GM12865 (cell line): ENCODE measurements at regions not wholly inside any gene's neighbourhood (a gene's known extent, or its start where the extent isn't known, plus 50 kb on each side); places are given as distances from the start of the nearest gene placed in this dataset.

Experiments
- DNase-seq: peaks from one replicate; pipeline ENCODE4 v3.0.0; 2010; ENCODE audit warnings: low read depth
- H3K4me3 ChIP-seq: 2 replicates; pipeline ENCODE4 v1.5.1; 2011; ENCODE audit warnings: mild to moderate bottlenecking, low read depth, low read length, control low read depth
- TF ChIP-seq, protein P1 (sequence below): IDR thresholded peaks from 2 replicates; pipeline ENCODE4 v1.5.1; 2011; ENCODE audit warnings: low read length, control low read depth, low read depth, inconsistent platforms; ENCODE audit not compliant: insufficient read depth; ENCODE audit errors: missing control alignments

DNA sequence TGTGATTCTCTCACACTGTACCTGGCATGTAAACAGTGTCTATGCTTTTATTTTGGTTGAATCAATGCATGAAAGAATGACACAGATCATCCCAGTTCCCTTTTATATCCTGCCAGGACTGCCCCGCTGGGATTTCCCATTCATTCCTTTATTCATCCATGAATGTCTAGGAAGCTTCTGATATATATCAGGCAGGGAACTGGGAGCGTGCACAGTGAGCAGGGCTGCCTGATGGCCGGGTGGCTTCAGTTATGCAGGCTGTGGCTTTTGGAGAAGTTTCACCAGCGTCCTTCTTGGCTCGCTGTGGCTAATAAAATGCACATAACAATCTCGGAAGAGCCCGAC lies 789.0 kb downstream of the TBC1D22A start:
- no peak for DNase-seq
- TF ChIP-seq, protein P1, sequence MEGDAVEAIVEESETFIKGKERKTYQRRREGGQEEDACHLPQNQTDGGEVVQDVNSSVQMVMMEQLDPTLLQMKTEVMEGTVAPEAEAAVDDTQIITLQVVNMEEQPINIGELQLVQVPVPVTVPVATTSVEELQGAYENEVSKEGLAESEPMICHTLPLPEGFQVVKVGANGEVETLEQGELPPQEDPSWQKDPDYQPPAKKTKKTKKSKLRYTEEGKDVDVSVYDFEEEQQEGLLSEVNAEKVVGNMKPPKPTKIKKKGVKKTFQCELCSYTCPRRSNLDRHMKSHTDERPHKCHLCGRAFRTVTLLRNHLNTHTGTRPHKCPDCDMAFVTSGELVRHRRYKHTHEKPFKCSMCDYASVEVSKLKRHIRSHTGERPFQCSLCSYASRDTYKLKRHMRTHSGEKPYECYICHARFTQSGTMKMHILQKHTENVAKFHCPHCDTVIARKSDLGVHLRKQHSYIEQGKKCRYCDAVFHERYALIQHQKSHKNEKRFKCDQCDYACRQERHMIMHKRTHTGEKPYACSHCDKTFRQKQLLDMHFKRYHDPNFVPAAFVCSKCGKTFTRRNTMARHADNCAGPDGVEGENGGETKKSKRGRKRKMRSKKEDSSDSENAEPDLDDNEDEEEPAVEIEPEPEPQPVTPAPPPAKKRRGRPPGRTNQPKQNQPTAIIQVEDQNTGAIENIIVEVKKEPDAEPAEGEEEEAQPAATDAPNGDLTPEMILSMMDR, result no peak
- H3K4me3 ChIP-seq, result no peak overlapping the region

DNA sequence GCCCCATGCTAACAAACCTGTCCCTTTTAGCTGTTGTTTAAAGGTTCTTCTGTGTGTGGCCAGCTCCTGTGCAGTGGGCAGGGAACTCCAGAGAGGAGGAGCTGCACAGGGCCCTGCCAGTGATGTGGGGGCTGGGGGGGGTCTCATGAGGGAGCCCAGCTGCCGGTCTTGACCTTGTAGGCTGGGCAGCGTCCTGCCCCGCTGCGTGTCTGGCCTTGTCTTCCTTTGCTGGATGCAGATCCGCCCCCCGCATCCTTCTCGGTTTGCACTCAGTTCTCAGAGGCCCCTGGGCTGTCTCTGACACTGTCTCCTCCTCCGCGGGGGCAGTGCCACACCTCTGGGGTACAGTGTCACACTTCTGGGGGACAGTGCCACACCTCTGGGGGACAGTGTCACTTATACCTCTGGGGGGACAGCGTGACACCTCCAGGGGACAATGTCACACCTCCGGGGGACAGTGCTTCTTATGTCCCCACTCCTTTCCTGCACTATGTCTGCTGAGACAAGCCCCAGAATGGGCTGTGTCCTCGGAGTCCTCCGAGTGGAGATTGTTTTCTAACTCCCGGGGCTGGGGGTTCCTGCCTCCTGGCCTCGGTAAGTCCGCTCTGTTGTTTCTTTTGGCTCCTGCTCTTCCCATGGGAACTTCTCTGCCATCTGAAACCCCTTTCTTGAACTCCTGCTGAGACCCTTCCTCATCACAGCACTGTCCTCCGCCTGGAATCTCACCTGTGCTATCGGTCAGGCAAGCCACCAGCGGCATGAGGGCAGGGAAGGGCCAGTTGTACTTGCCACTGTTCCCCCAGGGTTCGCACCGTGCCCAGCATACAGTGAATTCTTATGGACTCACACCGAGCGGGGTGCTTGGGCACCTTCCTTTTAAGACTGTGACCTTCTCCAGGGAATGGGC lies 788.3 kb downstream of the TBC1D22A start:
- DNase-seq, result no peak
- H3K4me3 ChIP-seq, result no peak overlapping the region
- TF ChIP-seq, protein P1, result no peak

DNA sequence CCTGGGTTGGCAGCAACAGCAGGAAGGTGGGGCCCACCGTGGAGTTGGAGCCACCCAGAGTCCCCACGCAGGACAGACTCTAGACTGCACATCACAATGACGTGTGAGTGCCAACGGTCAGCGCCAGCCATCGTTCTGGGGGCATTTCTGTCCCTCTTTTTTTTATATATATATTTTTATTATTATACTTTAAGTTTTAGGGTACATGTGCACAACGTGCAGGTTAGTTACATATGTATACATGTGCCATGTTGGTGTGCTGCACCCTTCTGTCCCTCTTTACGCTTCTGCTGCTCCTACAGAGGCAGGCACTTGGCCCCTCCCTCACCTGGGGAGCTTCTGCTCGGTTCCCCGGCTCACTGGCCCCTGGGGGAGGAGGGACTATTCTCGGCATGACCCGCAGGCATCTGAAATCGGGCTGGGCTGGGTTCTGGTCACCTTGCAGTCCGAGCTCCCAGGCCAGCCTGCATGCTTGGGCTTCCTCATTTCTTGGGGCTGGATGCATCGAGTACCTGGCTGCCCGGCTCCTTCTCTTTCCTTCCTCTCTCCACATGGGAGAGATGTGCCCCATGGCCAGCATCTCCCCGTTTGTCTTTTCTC lies 787.4 kb downstream of the TBC1D22A start:
- no peak overlapping the region for H3K4me3 ChIP-seq
- TF ChIP-seq, protein P1, result no peak
- DNase-seq, result no peak

DNA sequence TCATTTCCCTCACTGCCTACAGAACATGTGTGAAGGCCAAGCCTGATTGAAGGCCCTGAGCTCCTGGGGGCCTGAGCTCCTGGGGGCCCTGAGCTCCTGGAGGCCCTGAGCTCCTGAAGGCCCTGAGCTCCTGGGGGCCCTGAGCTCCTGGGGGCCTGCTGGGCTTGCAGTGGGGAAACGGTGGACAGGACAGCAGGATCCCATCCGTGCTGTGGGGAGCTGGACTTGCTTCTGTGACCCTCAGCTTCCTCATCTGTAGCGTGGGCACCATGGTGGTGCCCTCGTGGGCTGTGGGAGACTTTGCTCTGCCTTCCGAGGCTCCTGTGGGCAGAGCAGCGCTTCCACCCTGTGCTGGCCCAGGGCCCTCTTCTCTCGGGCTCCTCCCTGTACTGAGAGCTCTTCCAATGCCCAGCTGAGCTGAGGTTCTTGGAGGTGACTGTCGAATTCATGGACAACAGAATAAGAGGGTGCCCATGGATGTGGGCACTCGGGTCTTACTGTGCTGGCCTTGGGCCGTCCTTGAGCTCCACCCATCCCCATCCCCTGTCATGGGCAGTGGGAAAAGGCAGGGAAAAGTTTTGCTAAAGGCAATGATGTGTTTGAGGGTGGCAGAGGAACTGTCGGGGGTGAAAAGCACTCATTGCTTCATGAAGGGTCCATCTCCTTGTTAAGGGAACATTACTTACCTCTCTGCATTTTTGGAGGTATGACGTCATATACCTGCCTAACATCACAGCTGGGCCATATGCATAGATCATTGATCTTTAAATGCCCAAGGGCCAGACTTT lies 786.7 kb downstream of the TBC1D22A start:
- TF ChIP-seq, protein P1, result no peak
- no peak overlapping the region for H3K4me3 ChIP-seq
- DNase-seq, result no peak

DNA sequence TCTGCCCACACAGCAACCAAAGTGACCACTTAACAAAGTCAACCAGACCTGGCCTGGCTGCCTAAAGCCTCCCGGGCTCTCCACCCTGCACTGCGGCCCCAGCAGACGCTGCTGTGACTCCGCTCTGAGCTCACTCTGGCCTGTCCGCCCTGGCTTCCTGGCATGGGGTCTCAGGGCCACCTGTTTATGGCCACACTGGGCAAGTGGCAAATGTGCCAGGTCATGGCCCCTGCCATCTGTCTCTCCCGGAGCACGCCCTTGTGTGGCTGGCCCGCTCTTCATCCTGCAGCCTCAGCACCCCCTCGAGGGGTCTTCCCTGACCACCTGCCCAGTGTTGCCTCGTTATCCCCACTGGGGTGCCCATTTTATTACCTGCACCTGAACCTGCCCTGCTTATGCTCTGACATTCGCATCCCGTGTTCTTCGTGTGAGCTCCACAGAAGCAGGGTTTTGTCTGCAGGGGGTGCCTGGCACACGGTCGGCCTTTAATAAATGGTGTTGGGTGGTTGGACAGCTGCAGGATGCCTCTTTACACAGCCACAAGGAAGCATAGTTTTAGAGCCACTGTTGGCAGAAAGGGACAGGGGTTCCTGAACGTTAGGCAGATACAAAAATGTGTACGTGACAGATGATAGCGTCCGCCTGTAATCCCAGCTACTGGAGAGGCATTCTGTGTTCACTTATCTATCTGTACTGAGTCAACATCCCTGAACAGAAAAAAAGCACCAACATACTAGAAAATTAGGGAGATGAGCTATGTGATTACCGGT lies 785.6 kb downstream of the TBC1D22A start:
- TF ChIP-seq, protein P1, result no peak
- no peak for DNase-seq
- H3K4me3 ChIP-seq, result no peak overlapping the region

DNA sequence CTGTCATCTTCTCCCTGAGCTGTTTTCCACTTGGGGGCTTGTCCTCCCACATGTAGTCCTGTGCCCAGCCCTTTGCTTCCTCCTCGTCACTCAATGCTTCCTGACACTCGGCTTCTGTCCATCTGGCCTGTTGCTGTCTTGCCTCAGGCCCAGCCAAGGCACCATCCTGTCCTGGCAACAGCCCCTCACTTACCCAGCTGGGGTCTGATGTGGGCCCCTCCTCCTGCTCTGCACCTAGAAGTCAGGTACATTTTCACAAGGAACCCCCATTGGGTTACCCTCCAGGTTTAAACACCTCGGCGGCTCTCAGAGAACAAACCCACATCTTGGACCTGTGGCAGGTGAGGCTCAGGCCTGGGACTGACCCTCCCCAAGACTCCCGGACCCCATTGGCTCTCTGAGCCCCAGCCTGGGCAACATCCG lies 784.8 kb downstream of the TBC1D22A start:
- no peak overlapping the region for H3K4me3 ChIP-seq
- TF ChIP-seq, protein P1, result no peak
- no peak for DNase-seq
